Gastroesophageal sphincter (tissue), 4 donors: ENCODE measurements at regions not wholly inside any gene's neighbourhood (a gene's known extent, or its start where the extent isn't known, plus 50 kb on each side); places are given as distances from the start of the nearest gene placed in this dataset.
"Not testable (repeated sequence)": the region's sequence is repeated elsewhere in the genome, so short reads cannot be mapped to it uniquely, and the experiment has no call there.

Experiments used
- ATAC-seq: fragments of 150-250 bp; one replicate; pipeline ENCODE4 v1.9.1; 2016; ENCODE audit warnings: mild to moderate bottlenecking, moderate library complexity
- H3K27ac ChIP-seq, 4 donors: fragments of 200-600 bp; sonication (generic) in 3 of 4; 1 replicate in 3 of 4; 2 replicates in 1 of 4; pipeline ENCODE4 v1.5.1; 2016 to 2019
- H3K27me3 ChIP-seq: fragments of 200-600 bp; sonication (generic); one replicate; pipeline ENCODE4 v1.5.1; 2019
- H3K36me3 ChIP-seq, 2 donors: fragments of 200-600 bp; sonication (generic); one replicate each; pipeline ENCODE4 v1.5.1; 2019; ENCODE audit warnings: control low read depth in 1 of 2
- H3K4me1 ChIP-seq, 3 donors: fragments of 200-600 bp; sonication (generic); 1 replicate in 2 of 3; 2 replicates in 1 of 3; pipeline ENCODE4 v1.5.1; 2016 to 2019; ENCODE audit warnings: control low read depth in 2 of 3
- H3K4me3 ChIP-seq, 2 donors: fragments of 200-600 bp; sonication (generic); one replicate each; pipeline ENCODE4 v1.5.1; 2019; ENCODE audit warnings: mild to moderate bottlenecking in 1 of 2, moderate library complexity in 1 of 2
- H3K9me3 ChIP-seq, 3 donors: fragments of 200-600 bp; sonication (generic); one replicate each; pipeline ENCODE4 v1.5.1; 2017 to 2019; ENCODE audit warnings: control low read depth in 2 of 3
- WGBS, 2 donors: methylation state at CpG; one replicate each; pipeline ENCODE4 v1.1.5; 2018; ENCODE audit warnings: low coverage in 1 of 2; 5-methylcytosine and 5-hydroxymethylcytosine counted together

- not testable (repeated sequence) for H3K36me3 ChIP-seq
Observed at GRCh38 chr1:206358771-206359170, 111.5 kb upstream of the IKBKE start.

GRCh38 chr1:206359377-206359776 is 110.9 kb upstream of the IKBKE start:
- not testable (repeated sequence) for H3K4me3 ChIP-seq, H3K27ac ChIP-seq, H3K27me3 ChIP-seq, ATAC-seq, H3K4me1 ChIP-seq, H3K36me3 ChIP-seq, H3K9me3 ChIP-seq

More at GRCh38 chr1:206358771-206359170, 111.5 kb upstream of the IKBKE start:
- not testable (repeated sequence) for H3K27me3 ChIP-seq, ATAC-seq, H3K4me1 ChIP-seq, H3K4me3 ChIP-seq, H3K27ac ChIP-seq, H3K9me3 ChIP-seq
- 80% methylated on average over 1 of the region's 3 CpGs; no CpG with 5 or more reads in 1 of the 2 donors for WGBS, 2 donors

- not testable (repeated sequence) for H3K36me3 ChIP-seq, H3K27me3 ChIP-seq, H3K4me3 ChIP-seq, H3K4me1 ChIP-seq, ATAC-seq, H3K9me3 ChIP-seq, H3K27ac ChIP-seq
- no CpG with 5 or more reads among the region's 3 CpGs for WGBS, 2 donors
Observed at GRCh38 chr1:206361978-206362543, 108.2 kb upstream of the IKBKE start.

- H3K9me3 ChIP-seq, H3K27me3 ChIP-seq, H3K4me1 ChIP-seq, H3K36me3 ChIP-seq, H3K27ac ChIP-seq, H3K4me3 ChIP-seq, ATAC-seq: not testable (repeated sequence)
- 100% methylated on average over 2 of the region's 3 CpGs; no CpG with 5 or more reads in 1 of the 2 donors for WGBS, 2 donors
Observed at GRCh38 chr1:206362994-206363393, 107.3 kb upstream of the IKBKE start.

- H3K27ac ChIP-seq, H3K27me3 ChIP-seq, H3K36me3 ChIP-seq, H3K4me3 ChIP-seq, H3K4me1 ChIP-seq, H3K9me3 ChIP-seq, ATAC-seq: not testable (repeated sequence)
- WGBS, 2 donors, result 80 to 82% methylated on average over 2 of the region's 6 CpGs
Observed at GRCh38 chr1:206365271-206365670, 105.0 kb upstream of the IKBKE start.

GRCh38 chr1:206366131-206366530 is 104.1 kb upstream of the IKBKE start:
- H3K4me3 ChIP-seq, H3K27me3 ChIP-seq, ATAC-seq, H3K27ac ChIP-seq, H3K4me1 ChIP-seq, H3K36me3 ChIP-seq, H3K9me3 ChIP-seq: not testable (repeated sequence)
- WGBS, 2 donors, result 80 to 100% methylated on average over 1 to 4 of the region's 5 CpGs

GRCh38 chr1:206366772-206367171 is 103.5 kb upstream of the IKBKE start:
- not testable (repeated sequence) for ATAC-seq, H3K4me1 ChIP-seq, H3K4me3 ChIP-seq, H3K27me3 ChIP-seq, H3K36me3 ChIP-seq, H3K27ac ChIP-seq, H3K9me3 ChIP-seq
- no CpG with 5 or more reads among the region's 1 CpG for WGBS, 2 donors

GRCh38 chr1:206367955-206368622 is 102.2 kb upstream of the IKBKE start:
- H3K27me3 ChIP-seq, H3K4me3 ChIP-seq, H3K9me3 ChIP-seq, ATAC-seq, H3K4me1 ChIP-seq, H3K27ac ChIP-seq, H3K36me3 ChIP-seq: not testable (repeated sequence)
- WGBS, 2 donors, result no CpG with 5 or more reads among the region's 6 CpGs

GRCh38 chr1:206374725-206375124 is 95.6 kb upstream of the IKBKE start:
- no CpG with 5 or more reads among the region's 5 CpGs for WGBS, 2 donors
- H3K27ac ChIP-seq, result not testable (repeated sequence)

GRCh38 chr1:206375552-206375951 is 94.7 kb upstream of the IKBKE start:
- H3K27me3 ChIP-seq, H3K4me1 ChIP-seq, H3K4me3 ChIP-seq, H3K36me3 ChIP-seq, H3K27ac ChIP-seq, H3K9me3 ChIP-seq, ATAC-seq: not testable (repeated sequence)
- no CpG with 5 or more reads among the region's 3 CpGs for WGBS, 2 donors

More at GRCh38 chr1:206374725-206375124, 95.6 kb upstream of the IKBKE start:
- not testable (repeated sequence) for H3K9me3 ChIP-seq, H3K4me1 ChIP-seq, H3K4me3 ChIP-seq, H3K36me3 ChIP-seq, H3K27me3 ChIP-seq
- peak; percentile 41 for ATAC-seq

- not testable (repeated sequence) for H3K4me1 ChIP-seq, ATAC-seq, H3K4me3 ChIP-seq, H3K9me3 ChIP-seq, H3K27me3 ChIP-seq, H3K27ac ChIP-seq, H3K36me3 ChIP-seq
- WGBS, 2 donors, result 90 to 100% methylated on average over 4 to 7 of the region's 7 CpGs
Observed at GRCh38 chr1:206378506-206378905, 91.8 kb upstream of the IKBKE start.

- not testable (repeated sequence) for H3K36me3 ChIP-seq, H3K4me1 ChIP-seq, H3K27me3 ChIP-seq, ATAC-seq, H3K27ac ChIP-seq, H3K9me3 ChIP-seq, H3K4me3 ChIP-seq
- WGBS, 2 donors, result no CpG with 5 or more reads among the region's 1 CpG
Observed at GRCh38 chr1:206379245-206379644, 91.0 kb upstream of the IKBKE start.

GRCh38 chr1:206380163-206380790 is 90.0 kb upstream of the IKBKE start:
- H3K27me3 ChIP-seq, H3K4me3 ChIP-seq, H3K9me3 ChIP-seq, H3K36me3 ChIP-seq, H3K27ac ChIP-seq, H3K4me1 ChIP-seq: not testable (repeated sequence)
- ATAC-seq, result peak; percentile 39
- WGBS, 2 donors, result 13% methylated on average over 1 of the region's 4 CpGs; no CpG with 5 or more reads in 1 of the 2 donors
